ENCODE measurements at regions not wholly inside any gene's neighbourhood (a gene's known extent, or its start where the extent isn't known, plus 50 kb on each side); places are given as distances from the start of the nearest gene placed in this dataset.

DNA sequence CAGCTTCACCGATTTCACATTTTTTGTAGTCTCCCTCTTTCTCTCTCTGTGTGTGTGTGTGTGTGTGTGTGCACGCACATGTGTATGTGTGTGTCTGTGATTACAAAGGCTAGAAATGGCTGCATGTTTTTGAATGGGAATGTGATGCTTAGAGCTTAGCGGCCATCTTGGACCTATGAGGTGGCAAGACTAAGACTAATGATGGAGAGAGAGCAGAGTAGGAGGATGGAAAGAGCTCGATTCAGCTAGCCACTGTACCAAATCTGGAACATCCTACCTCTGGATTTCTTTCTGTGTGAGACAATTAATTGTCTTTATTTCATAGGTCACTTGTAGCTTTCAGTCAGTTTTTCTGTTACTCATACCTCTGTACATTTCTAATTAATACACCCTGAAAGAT, 205.1 kb downstream of the PCSK1 start:
- peak overlapping the region in 1 of 4 donors; percentile 56 for H3K27ac ChIP-seq
- intact Hi-C loops (cut with DNase I), result no loop called here
- DNase-seq, result no peak
- no peaks in the 10 kb centered on the region for H3K36me3 ChIP-seq
- H3K9me3 ChIP-seq, result no peaks in the 10 kb centered on the region
- TF ChIP-seq POLR2A (IDR thresholded peaks at IDR 0.05), result no peak
- no peak for TF ChIP-seq POLR2AphosphoS5 (IDR thresholded peaks at IDR 0.05)
- TF ChIP-seq, protein P1, sequence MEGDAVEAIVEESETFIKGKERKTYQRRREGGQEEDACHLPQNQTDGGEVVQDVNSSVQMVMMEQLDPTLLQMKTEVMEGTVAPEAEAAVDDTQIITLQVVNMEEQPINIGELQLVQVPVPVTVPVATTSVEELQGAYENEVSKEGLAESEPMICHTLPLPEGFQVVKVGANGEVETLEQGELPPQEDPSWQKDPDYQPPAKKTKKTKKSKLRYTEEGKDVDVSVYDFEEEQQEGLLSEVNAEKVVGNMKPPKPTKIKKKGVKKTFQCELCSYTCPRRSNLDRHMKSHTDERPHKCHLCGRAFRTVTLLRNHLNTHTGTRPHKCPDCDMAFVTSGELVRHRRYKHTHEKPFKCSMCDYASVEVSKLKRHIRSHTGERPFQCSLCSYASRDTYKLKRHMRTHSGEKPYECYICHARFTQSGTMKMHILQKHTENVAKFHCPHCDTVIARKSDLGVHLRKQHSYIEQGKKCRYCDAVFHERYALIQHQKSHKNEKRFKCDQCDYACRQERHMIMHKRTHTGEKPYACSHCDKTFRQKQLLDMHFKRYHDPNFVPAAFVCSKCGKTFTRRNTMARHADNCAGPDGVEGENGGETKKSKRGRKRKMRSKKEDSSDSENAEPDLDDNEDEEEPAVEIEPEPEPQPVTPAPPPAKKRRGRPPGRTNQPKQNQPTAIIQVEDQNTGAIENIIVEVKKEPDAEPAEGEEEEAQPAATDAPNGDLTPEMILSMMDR (IDR thresholded peaks at IDR 0.05), result no peak
- no peak for TF ChIP-seq EP300 (IDR thresholded peaks at IDR 0.05)
- 94 to 97% methylated on average over 4 of the region's 4 CpGs for WGBS, 2 donors
- no peaks in the 10 kb centered on the region for H3K27me3 ChIP-seq
- peaks cover 0 to 15% (median 9%) of the 10 kb centered on the region in 4 donors for H3K4me1 ChIP-seq
- no peak overlapping the region for H3K4me3 ChIP-seq

DNA sequence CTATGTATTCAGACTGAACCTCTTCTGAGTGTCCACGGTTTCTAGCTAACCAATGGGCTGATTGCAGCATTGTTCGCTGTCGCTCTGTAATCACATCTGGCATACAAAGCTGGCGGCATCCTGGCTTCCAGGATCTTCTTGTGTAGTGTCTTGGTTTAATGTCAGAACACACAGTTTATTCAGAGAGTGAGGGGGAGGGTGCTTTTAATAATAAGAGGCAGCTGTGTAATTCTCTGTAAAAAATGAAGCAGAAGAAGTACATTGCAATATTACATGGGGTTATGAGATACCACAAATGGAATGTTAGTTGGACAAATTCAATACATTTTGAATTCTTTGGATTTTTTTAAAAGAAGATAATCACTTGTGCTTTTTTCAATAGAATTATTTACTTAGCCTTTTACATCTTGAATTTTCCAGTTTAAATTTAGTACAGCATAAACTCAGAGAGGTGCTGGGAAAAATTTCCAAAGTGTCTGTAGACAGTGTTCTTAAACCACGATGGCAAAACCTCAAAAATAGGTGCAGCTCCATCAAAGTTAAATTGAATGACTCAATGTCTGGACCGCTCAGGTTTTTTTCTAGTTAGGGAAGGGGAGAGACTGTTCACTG, 206.0 kb downstream of the PCSK1 start:
- no peaks in the 10 kb centered on the region for H3K9me3 ChIP-seq
- H3K27me3 ChIP-seq, result no peaks in the 10 kb centered on the region
- no peak overlapping the region for H3K4me3 ChIP-seq
- H3K4me1 ChIP-seq, result peaks cover 0 to 15% (median 9%) of the 10 kb centered on the region in 4 donors
- H3K36me3 ChIP-seq, result no peaks in the 10 kb centered on the region
- DNase-seq, result peak; percentile 70
- peak overlapping the region in 2 of 4 donors; percentile 20 to 56 for H3K27ac ChIP-seq
- intact Hi-C loops (cut with DNase I), result no loop called here
- WGBS, 2 donors, result 78 to 89% methylated on average over 6 of the region's 6 CpGs
- TF ChIP-seq EP300 (IDR thresholded peaks at IDR 0.05) (no peak), POLR2AphosphoS5 (IDR thresholded peaks at IDR 0.05) (peak in 1 of 4 donors; percentile 11)

DNA sequence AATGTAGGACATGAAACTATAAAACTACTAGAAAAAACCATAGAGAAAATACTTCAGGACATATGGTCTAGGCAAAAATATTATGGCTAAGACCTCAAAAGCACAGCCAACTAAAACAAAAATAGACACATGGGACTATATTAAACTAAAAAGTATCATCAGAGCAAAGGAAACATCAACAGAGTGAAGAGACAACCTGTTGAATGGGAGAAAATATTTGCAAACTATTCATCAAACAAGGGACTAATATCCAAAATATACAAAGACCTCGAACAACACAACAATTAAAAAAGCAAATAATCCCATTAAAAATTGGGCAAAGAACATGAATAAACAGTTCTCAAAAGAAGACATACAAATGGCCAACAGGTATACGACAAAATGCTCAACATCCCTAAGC, 210.9 kb downstream of the PCSK1 start:
- peaks cover 0 to 8% (median 5%) of the 10 kb centered on the region in 4 donors for H3K4me1 ChIP-seq
- WGBS, 2 donors, result 86 to 92% methylated on average over 2 of the region's 2 CpGs
- H3K27me3 ChIP-seq, result no peaks in the 10 kb centered on the region
- no peaks in the 10 kb centered on the region for H3K9me3 ChIP-seq
- DNase-seq, result no peak
- H3K36me3 ChIP-seq, result no peaks in the 10 kb centered on the region
- intact Hi-C loops (cut with DNase I), result no loop called here
- H3K4me3 ChIP-seq, result no peak overlapping the region
- H3K27ac ChIP-seq, result no peak overlapping the region
- no peak for TF ChIP-seq EP300 (IDR thresholded peaks at IDR 0.05)
- no peak for TF ChIP-seq POLR2AphosphoS5 (IDR thresholded peaks at IDR 0.05)
- TF ChIP-seq, protein P1 (IDR thresholded peaks at IDR 0.05), result no peak
- TF ChIP-seq POLR2A (IDR thresholded peaks at IDR 0.05), result no peak

DNA sequence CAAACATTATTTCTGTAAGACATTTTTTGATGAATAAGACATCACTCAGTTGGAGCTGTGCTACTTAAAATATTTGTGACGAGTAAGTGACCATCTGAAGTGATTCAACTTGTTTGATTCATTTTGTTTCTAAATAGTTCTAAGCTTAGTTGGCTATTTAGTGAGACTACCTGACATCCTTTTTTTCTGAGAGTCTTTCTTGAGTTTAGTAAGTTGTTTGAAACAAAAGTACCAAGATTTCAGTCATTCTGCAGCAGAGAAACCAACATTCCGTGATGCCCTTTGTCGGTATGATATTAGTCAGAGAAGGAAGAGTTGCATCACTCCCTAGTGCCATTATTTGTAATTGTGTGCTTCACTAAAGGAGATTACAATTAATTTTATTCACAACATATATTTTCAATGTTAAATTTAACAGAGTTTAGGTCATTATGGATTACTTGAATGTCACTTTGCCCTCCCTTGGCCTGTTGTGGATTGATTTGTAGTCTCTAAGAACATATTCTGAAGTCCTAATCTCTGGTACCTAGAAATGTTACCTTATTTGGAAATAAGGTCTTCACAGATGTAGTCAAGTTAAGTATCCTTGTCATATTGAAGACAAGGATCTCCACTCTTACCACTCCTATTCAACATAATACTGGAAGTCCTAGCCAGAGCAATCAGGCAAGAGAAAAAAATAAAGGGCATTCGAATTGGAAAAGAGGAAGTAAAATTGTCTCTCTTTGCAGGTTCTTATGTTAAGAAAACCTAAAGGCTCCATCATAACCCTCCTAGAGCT, 212.2 kb downstream of the PCSK1 start:
- intact Hi-C loops (cut with DNase I), result no loop called here

More for the DNA sequence above, 212.2 kb downstream of the PCSK1 start:
- no peaks in the 10 kb centered on the region for H3K27me3 ChIP-seq
- H3K9me3 ChIP-seq, result no peaks in the 10 kb centered on the region
- H3K36me3 ChIP-seq, result no peaks in the 10 kb centered on the region
- H3K4me1 ChIP-seq, result no peaks in the 10 kb centered on the region
- no peak overlapping the region for H3K27ac ChIP-seq
- no peak for TF ChIP-seq POLR2A (IDR thresholded peaks at IDR 0.05)
- no peak for TF ChIP-seq EP300 (IDR thresholded peaks at IDR 0.05)
- TF ChIP-seq, protein P1 (IDR thresholded peaks at IDR 0.05), result no peak
- TF ChIP-seq POLR2AphosphoS5 (IDR thresholded peaks at IDR 0.05), result no peak
- WGBS, 2 donors, result 89 to 93% methylated on average over 4 of the region's 4 CpGs
- no peak overlapping the region for H3K4me3 ChIP-seq
- no peak for DNase-seq

All from sigmoid colon (tissue), 6 donors.